AG04450 (cell line): ENCODE measurements at regions not wholly inside any gene's neighbourhood (a gene's known extent, or its start where the extent isn't known, plus 50 kb on each side); places are given as distances from the start of the nearest gene placed in this dataset.

ENCODE experiments used
- CTCF ChIA-PET: fragments of 300-600, 350-600 bp; formaldehyde crosslinking; extraction: SDS; loops from one replicate; lab custom pipeline; 2022; ENCODE audit warnings: antibody characterized with exemption, inconsistent platforms; lab: Charles Lee
- POLR2A ChIA-PET: fragments of 350-600 bp; formaldehyde crosslinking; extraction: SDS; loops from one replicate; lab custom pipeline; 2021; ENCODE audit warnings: antibody characterized with exemption, inconsistent platforms; lab: Yijun Ruan, JAX
- DNase-seq: peaks from one replicate; pipeline ENCODE4 v3.0.0-alpha.2; 2011; ENCODE audit warnings: low read depth, low spot score
- H3K27ac ChIP-seq: one replicate; pipeline ENCODE4 v1.5.1; 2012; ENCODE audit warnings: low read depth, low read length, control low read depth
- H3K27me3 ChIP-seq: one replicate; pipeline ENCODE4 v1.6.0; 2012; ENCODE audit warnings: low read length; ENCODE audit not compliant: control insufficient read depth, insufficient read depth
- H3K4me3 ChIP-seq: 2 replicates; pipeline ENCODE4 v1.5.1; 2011; ENCODE audit warnings: mild to moderate bottlenecking, low read depth, low read length, control low read depth
- H3K9me3 ChIP-seq: 2 replicates; pipeline ENCODE4 v1.5.1; 2012; ENCODE audit warnings: low read length; ENCODE audit not compliant: control insufficient read depth, insufficient read depth
- CTCF ChIP-seq: IDR thresholded peaks from 2 replicates; pipeline ENCODE4 v1.5.1; 2011; ENCODE audit warnings: low read depth, low read length, control low read depth, inconsistent platforms

GRCh38 chr14:71526388-71526787, 405.8 kb upstream of the RGS6 start:
- ChIA-PET CTCF (no interaction called here), POLR2A (no interaction called here)
- no peak overlapping the region for H3K4me3 ChIP-seq
- no peaks in the 10 kb centered on the region for H3K9me3 ChIP-seq
- DNase-seq = no peak
- no peak for TF ChIP-seq CTCF
- H3K27ac ChIP-seq = no peak overlapping the region
- no peaks in the 10 kb centered on the region for H3K27me3 ChIP-seq

GRCh38 chr14:71527838-71528237, 404.4 kb upstream of the RGS6 start:
- CTCF ChIA-PET = interaction anchor here (1.0 kb wide), 1 partner anchor 225 kb away, joined by 3 read pairs; no protein-coding TSS in a partner anchor
- Histone ChIP-seq H3K4me3 (no peak overlapping the region), H3K27ac (no peak overlapping the region), H3K9me3 (no peaks in the 10 kb centered on the region), H3K27me3 (no peaks in the 10 kb centered on the region)
- no peak for TF ChIP-seq CTCF
- POLR2A ChIA-PET = interaction anchor here (1.1 kb wide), 1 partner anchor 18 kb away, joined by 3 read pairs; no protein-coding TSS in a partner anchor
- DNase-seq = no peak

GRCh38 chr14:71529848-71530247, 402.4 kb upstream of the RGS6 start:
- DNase-seq = no peak
- Histone ChIP-seq H3K27ac (no peak overlapping the region), H3K27me3 (no peaks in the 10 kb centered on the region), H3K4me3 (no peak overlapping the region), H3K9me3 (no peaks in the 10 kb centered on the region)
- ChIA-PET POLR2A (no interaction called here), CTCF (no interaction called here)
- no peak for TF ChIP-seq CTCF

GRCh38 chr14:71532344-71532743, 399.9 kb upstream of the RGS6 start:
- no peak for TF ChIP-seq CTCF
- POLR2A ChIA-PET = no interaction called here

GRCh38 chr14:71532790-71533189, 399.4 kb upstream of the RGS6 start:
- H3K9me3 ChIP-seq = no peaks in the 10 kb centered on the region
- H3K4me3 ChIP-seq = no peak overlapping the region
- POLR2A ChIA-PET = no interaction called here
- no peak for TF ChIP-seq CTCF
- CTCF ChIA-PET = no interaction called here
- no peaks in the 10 kb centered on the region for H3K27me3 ChIP-seq
- H3K27ac ChIP-seq = no peak overlapping the region
- DNase-seq = no peak

More at GRCh38 chr14:71532344-71532743, 399.9 kb upstream of the RGS6 start:
- no peak for DNase-seq
- no peak overlapping the region for H3K4me3 ChIP-seq
- no peaks in the 10 kb centered on the region for H3K27me3 ChIP-seq
- H3K9me3 ChIP-seq = no peaks in the 10 kb centered on the region
- CTCF ChIA-PET = no interaction called here
- H3K27ac ChIP-seq = no peak overlapping the region
